ENCODE measurements at regions not wholly inside any gene's neighbourhood (a gene's known extent, or its start where the extent isn't known, plus 50 kb on each side); places are given as distances from the start of the nearest gene placed in this dataset.

GRCh38 chr5:51001227-51001923, 334.9 kb downstream of the PARP8 start (continued):
- no peak for TF ChIP-seq POU6F1 (CRISPR knock-in tag; IDR thresholded peaks at IDR 0.05; ENCODE audit: borderline replicate concordance, low read depth)

DNA sequence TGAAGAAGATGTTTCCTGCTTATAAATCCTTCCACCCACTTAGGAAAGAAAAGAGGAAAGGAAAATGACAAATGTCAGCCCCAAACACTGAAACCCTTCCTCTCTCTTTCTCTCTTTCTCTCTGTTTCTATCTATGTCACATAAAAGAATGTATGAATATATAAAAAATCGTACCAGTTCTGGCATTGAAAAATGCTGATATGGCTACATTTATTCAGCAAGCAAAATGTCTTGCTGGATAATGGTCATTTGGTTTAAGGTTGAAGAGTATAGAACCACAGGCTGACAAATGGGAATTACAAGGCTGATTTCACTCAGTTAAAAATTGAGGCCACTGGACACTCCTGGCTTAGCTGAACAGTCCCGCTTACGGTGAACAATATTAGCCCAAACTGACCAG, 335.9 kb downstream of the PARP8 start:
- no peak for ATAC-seq
- TF ChIP-seq GLIS3 (CRISPR knock-in tag; IDR thresholded peaks at IDR 0.05) (no peak), ZFP30 (CRISPR knock-in tag; IDR thresholded peaks at IDR 0.05) (no peak), TSHZ2 (CRISPR knock-in tag; IDR thresholded peaks at IDR 0.05) (no peak), PATZ1 (CRISPR knock-in tag; IDR thresholded peaks at IDR 0.05; ENCODE audit: borderline replicate concordance) (no peak), ESRRG (CRISPR knock-in tag; IDR thresholded peaks at IDR 0.05) (no peak), ZC3H10 (CRISPR knock-in tag; IDR thresholded peaks at IDR 0.05) (no peak), ZFP3 (CRISPR knock-in tag; IDR thresholded peaks at IDR 0.05) (no peak), BACH2 (CRISPR knock-in tag; IDR thresholded peaks at IDR 0.05; ENCODE audit: borderline replicate concordance) (no peak), ZNF565 (CRISPR knock-in tag; conservative IDR thresholded peaks at IDR 0.05; ENCODE audit: low read depth) (no peak), ZNF8 (CRISPR knock-in tag; IDR thresholded peaks at IDR 0.05) (no peak), SNAI2 (CRISPR knock-in tag; IDR thresholded peaks at IDR 0.05) (no peak), POU6F1 (CRISPR knock-in tag; IDR thresholded peaks at IDR 0.05; ENCODE audit: borderline replicate concordance, low read depth) (no peak), ARNTL (CRISPR knock-in tag; IDR thresholded peaks at IDR 0.05; ENCODE audit: borderline replicate concordance, low read depth) (no peak), CSDC2 (CRISPR knock-in tag; IDR thresholded peaks at IDR 0.05) (no peak), ZNF70 (CRISPR knock-in tag; IDR thresholded peaks at IDR 0.05) (no peak), ISL1 (CRISPR knock-in tag; IDR thresholded peaks at IDR 0.05) (no peak), PPARA (CRISPR knock-in tag; IDR thresholded peaks at IDR 0.05; ENCODE audit: borderline replicate concordance) (no peak), TCF4 (CRISPR knock-in tag; IDR thresholded peaks at IDR 0.05; ENCODE audit: borderline replicate concordance) (no peak)
- TF ChIP-seq, protein P1, sequence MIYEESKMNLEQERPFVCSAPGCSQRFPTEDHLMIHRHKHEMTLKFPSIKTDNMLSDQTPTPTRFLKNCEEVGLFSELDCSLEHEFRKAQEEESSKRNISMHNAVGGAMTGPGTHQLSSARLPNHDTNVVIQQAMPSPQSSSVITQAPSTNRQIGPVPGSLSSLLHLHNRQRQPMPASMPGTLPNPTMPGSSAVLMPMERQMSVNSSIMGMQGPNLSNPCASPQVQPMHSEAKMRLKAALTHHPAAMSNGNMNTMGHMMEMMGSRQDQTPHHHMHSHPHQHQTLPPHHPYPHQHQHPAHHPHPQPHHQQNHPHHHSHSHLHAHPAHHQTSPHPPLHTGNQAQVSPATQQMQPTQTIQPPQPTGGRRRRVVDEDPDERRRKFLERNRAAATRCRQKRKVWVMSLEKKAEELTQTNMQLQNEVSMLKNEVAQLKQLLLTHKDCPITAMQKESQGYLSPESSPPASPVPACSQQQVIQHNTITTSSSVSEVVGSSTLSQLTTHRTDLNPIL (CRISPR knock-in tag; IDR thresholded peaks at IDR 0.05; ENCODE audit: low read depth): no peak
- TF ChIP-seq, protein P2, sequence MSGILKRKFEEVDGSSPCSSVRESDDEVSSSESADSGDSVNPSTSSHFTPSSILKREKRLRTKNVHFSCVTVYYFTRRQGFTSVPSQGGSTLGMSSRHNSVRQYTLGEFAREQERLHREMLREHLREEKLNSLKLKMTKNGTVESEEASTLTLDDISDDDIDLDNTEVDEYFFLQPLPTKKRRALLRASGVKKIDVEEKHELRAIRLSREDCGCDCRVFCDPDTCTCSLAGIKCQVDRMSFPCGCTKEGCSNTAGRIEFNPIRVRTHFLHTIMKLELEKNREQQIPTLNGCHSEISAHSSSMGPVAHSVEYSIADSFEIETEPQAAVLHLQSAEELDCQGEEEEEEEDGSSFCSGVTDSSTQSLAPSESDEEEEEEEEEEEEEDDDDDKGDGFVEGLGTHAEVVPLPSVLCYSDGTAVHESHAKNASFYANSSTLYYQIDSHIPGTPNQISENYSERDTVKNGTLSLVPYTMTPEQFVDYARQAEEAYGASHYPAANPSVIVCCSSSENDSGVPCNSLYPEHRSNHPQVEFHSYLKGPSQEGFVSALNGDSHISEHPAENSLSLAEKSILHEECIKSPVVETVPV (CRISPR knock-in tag; IDR thresholded peaks at IDR 0.05): no peak

All from SK-N-SH treated with all-trans-retinoic acid at 6 μM for 48 hours (cell line).